Frontal cortex (tissue), 3 donors: ENCODE measurements at regions not wholly inside any gene's neighbourhood (a gene's known extent, or its start where the extent isn't known, plus 50 kb on each side); places are given as distances from the start of the nearest gene placed in this dataset.
A peak's percentile ranks its signal among the peaks of the same experiment; 100 is the strongest.

Experiments used
- DNase-seq, 2 donors: peaks; one replicate each; pipeline ENCODE4 v3.0.0; 2012; ENCODE audit warnings: low spot score in 2 of 2
- FAIRE-seq: peaks from 2 replicates; lab custom pipeline; 2012; peaks lifted over from hg19 to GRCh38; lab: Jason Lieb, UNC
- donor health status: control.
- donor health status: control.
- donor health status: control.

- FAIRE-seq (no peak), DNase-seq (no peak)
Observed at GRCh38 chr21:24147674-24148073, 1459.6 kb downstream of the MRPL39 start.

DNA sequence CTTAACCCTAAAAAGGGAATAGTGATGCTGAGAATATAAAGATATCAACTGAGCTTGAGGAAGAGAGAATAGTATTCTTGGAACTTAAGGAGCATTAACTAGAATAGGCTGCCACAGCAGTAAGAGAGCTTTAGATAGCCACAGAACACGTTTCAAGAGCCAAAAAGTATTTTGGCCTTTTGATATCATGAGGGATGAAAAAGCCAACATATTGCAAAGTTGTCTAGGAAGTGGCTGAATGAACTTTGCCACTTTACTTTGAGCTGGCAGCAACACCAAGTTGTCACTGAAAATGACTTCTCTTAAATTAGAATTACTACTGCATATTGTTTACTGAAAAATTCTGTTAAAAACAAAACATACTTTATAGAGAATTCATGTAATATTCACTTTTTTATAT is 1476.2 kb downstream of the MRPL39 start:
- DNase-seq, result no peak
- no peak for FAIRE-seq

DNA sequence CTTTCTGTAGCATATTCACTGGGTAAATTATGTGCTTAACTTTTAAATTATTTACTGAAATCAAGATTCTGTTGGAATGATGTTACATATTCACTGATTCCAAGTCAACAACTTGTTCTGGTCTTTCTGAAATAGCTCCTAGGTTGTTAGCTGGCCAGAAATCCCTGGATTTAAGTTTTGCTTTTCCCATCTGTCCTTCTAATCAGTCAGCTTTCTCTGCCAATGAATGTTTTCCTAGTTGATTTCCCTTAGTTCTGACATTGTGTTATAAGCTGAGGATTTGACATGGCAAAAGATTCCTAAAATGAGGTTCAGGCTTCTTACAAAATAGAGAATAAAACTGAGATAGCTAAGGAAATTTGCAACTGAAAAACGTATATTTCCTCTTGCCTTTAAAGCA is 1479.6 kb downstream of the MRPL39 start:
- no peak for DNase-seq
- FAIRE-seq, result no peak

DNA sequence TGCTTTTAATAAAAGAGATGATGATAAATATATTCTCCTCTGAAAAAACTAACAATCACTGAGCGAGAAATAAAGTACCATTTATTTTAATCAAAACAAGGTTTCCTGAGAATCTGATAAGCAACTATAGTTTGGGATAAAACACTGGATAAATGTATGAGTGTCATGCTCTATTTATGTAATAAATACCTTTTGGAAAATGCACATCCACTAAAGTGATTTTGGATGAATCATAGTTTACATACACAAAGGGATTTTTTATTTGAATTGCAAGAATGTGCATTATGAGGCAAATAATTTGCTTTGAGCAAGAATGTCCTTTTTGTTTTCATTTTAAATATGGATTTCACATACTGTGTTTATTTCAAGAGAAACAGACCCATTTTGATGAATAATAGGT is 1483.5 kb downstream of the MRPL39 start:
- no peak for DNase-seq
- no peak for FAIRE-seq

DNA sequence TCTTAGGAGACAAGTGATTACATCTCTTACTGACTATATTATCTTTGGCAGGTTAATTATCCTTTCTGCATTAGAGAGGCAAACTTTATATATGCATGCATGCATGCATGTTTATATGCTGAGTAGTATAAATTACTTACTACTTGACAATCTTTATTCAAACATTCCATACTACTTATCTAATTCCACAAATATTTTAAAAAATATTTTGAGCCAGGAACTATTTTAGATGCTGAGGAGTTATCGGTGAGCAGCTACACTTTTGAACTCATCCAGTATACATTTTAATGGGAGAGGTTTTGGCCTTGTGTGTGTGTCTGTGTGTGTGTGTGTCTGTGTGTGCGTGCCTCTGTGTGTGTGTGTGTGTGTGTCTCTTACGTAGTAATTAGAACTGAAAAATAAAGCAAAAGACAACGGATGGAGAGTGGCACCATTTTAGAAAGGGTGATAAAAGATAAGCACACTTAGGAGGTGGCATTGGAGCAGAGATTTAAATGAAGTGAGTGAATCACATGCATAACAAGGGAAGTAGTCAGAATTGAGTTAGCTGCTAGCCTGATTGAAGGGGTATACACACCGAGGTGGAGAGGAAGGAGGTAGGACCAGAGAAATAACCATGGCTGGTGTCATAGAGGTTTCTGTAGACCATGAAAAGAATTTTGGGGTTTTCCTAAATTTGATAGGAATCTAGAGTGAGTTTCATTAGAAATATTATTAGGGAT is 1488.4 kb downstream of the MRPL39 start:
- no peak for FAIRE-seq
- DNase-seq, result no peak

GRCh38 chr21:24115141-24115540 is 1492.1 kb downstream of the MRPL39 start:
- FAIRE-seq, result peak; percentile 95
- DNase-seq, result no peak

GRCh38 chr21:24112020-24112419 is 1495.3 kb downstream of the MRPL39 start:
- DNase-seq, result no peak
- no peak for FAIRE-seq

GRCh38 chr21:24110846-24111245 is 1496.4 kb downstream of the MRPL39 start:
- no peak for FAIRE-seq
- no peak for DNase-seq

DNA sequence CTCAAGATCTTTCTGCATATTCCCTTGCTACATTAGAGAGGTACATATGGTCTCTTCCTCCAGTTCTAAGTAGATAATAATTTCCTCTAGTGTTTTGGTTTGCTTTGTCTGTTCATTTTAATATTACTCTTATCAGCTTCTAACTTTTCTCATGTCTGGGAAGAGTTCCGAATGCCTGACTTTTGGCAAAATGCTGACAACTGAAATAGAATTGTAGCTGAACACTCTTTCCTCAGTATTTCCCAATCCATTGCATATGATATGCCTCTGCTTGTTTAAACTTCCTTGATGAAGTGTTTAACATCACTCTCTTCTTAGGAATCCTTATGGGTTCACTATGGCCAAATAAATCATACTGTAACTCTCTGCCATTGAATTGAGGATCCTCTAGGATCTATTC is 1510.1 kb downstream of the MRPL39 start:
- no peak for FAIRE-seq
- no peak for DNase-seq

DNA sequence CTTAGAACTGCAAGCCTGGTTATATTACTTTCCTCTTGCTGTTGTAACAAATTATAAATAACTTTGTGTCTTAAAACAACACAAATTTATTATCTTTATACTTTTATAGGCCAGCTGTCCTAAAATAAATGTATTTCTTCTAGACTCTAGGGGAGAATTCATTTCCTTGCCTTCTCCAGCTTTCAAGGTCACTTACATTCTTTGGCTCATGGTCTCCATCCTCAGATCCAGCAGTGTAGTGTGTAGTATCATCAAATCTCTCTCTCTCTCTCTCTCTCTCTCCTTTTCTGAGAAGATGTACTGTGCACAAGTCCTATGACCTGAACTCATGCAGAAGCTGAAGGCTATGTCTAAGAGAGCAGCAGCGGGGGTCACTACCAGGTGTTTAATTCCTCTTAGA is 1510.6 kb downstream of the MRPL39 start:
- no peak for DNase-seq
- no peak for FAIRE-seq

- FAIRE-seq, result no peak
- DNase-seq, result no peak
Observed at GRCh38 chr21:24093032-24093431, 1514.2 kb downstream of the MRPL39 start.

GRCh38 chr21:24076179-24076578 is 1531.1 kb downstream of the MRPL39 start:
- FAIRE-seq (peak; percentile 68), DNase-seq (no peak)

GRCh38 chr21:24055696-24056095 is 1551.6 kb downstream of the MRPL39 start:
- FAIRE-seq, result no peak

GRCh38 chr21:24050231-24050630 is 1557.0 kb downstream of the MRPL39 start:
- DNase-seq, result no peak
- FAIRE-seq, result no peak

More at GRCh38 chr21:24055696-24056095, 1551.6 kb downstream of the MRPL39 start:
- DNase-seq, result no peak

GRCh38 chr21:24046829-24047443 is 1560.3 kb downstream of the MRPL39 start:
- no peak for FAIRE-seq

DNA sequence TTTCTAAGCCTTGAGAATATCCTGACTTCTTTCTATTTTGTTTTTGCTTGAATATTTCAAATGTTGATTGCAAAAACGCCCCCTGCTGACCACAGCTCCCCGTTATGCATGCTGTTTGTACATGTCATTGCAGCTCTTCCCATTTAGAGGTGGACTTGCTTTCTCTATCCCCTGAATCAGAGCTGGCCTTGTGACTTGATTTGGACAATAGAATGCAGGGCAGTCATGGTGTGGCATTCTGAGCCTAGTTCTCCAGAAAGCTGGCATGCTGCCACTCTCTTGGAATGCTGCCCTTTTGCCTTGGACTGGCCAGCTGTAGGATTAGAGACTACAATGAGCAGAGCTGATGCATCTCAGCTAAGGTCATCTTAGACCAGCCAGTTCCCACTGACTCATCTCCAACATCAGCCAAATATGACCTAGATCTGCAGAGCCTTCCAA is 1561.5 kb downstream of the MRPL39 start:
- DNase-seq, result peak; percentile 33 to 34
- FAIRE-seq, result peak; percentile 97

More at GRCh38 chr21:24046829-24047443, 1560.3 kb downstream of the MRPL39 start:
- no peak for DNase-seq

DNA sequence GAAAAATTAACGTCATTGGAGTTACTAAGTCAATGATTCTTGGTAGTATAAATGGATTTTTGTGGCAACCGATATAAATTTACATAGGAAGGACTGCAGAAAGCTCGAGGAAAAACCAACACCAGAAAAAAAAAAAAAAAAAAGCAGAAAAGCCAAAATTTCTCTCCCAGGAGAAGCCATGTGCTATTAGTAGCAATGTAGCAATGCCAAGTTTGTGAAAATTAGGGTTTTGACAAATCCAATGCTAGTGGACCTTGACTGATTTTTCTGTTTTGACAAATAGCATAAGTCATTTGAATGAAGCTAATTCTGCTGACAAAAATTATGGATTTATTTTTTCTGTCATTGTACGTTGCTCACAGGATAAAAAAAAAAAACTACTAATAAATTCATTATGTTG is 1561.9 kb downstream of the MRPL39 start:
- DNase-seq (no peak), FAIRE-seq (no peak)

DNA sequence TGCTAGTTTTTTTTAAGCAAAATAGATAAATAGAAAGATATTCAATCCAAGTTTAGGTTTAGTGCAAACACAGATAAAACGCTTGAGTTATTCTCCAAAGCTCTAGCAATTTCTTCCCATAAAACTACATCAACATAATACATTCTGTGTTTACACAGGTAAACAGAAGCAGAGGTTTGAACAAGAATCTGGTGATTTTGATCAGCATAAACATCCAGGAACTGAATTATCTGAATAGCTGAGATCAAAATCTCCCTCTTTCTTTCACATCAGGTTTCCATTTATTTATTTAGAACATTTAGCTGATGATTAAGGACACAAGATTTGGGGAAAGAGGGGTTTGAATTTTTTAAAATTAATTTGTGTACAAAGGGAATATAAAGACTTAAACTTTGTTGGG is 1564.6 kb downstream of the MRPL39 start:
- DNase-seq (no peak), FAIRE-seq (no peak)

DNA sequence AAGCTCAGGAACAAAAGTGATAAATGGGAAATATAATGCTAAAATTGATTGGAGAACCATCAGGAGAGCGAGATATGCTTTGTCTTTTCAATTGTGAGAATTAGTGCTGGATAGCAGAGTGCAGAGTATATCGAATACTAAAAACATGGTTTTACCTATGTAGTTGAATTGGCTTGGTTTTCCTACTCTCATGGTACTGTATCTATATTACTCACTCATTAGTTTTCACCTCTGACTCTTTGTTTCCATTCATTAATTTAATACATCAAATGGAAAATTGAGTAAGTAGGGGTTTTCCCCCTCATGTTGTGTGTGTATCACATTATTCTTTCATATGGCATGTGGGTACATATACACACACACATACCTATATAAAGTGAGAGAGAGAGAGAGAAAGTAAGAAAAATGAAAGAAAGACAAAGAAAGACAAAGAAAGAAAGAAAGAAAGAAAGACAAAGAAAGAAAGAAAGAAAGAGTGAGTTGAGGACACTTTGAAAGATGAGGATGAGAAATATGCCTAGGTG is 1574.5 kb downstream of the MRPL39 start:
- FAIRE-seq (no peak), DNase-seq (no peak)

DNA sequence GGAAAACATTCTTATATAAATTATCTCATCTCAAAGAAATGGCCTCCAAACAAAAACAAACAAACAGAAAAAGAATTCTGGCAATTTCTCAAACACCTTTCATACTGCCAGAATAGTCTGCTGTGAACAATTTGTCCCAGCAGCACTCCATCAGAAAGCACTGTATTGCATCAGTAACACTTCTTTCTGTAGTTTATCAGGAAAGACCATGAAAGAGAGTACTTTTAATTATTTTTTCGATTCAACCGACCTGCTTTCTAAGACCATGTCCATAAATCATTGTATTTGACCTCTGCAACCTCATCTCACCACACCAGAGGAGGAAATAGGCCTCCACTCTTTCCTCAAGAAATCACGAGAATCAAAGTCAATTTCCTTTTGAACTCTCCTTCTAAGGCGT is 1579.9 kb downstream of the MRPL39 start:
- FAIRE-seq, result no peak
- DNase-seq, result no peak

- FAIRE-seq, result peak; percentile 23
- DNase-seq, result no peak
Observed at GRCh38 chr21:24025101-24025500, 1582.2 kb downstream of the MRPL39 start.
